ENCODE measurements at regions not wholly inside any gene's neighbourhood (a gene's known extent, or its start where the extent isn't known, plus 50 kb on each side); places are given as distances from the start of the nearest gene placed in this dataset.

GRCh38 chr4:104066533-104066932 is 346.7 kb upstream of the TACR3 start:
- Histone ChIP-seq H3K9ac (ENCODE audit: low read length) (no peak overlapping the region), H3K27ac (ENCODE audit: low read depth, low read length) (no peak overlapping the region), H3K4me3 (replicated peaks in 1 of 2; ENCODE audit: low read depth in 1 of 2, low read length in 2 of 2) (no peak overlapping the region), H3K9me2 (ENCODE audit: insufficient read depth) (no peaks in the 10 kb centered on the region), H3K27me3 (ENCODE audit: insufficient read depth, low read length) (no peaks in the 10 kb centered on the region), H3K9me3 (ENCODE audit: control insufficient read depth in 1 of 2, insufficient read depth in 1 of 2, low read depth in 1 of 2, low read length in 2 of 2) (no peaks in the 10 kb centered on the region), H3K79me2 (ENCODE audit: insufficient read depth, low read length) (no peaks in the 10 kb centered on the region), H3K36me3 (ENCODE audit: control insufficient read depth in 1 of 2, insufficient read depth in 2 of 2, low read length in 2 of 2) (no peaks in the 10 kb centered on the region), H3K4me1 (ENCODE audit: control insufficient read depth in 1 of 2, insufficient read depth in 2 of 2, low read length in 2 of 2) (no peaks in the 10 kb centered on the region), H3K4me2 (ENCODE audit: low read length) (no peak overlapping the region), H2AFZ (ENCODE audit: low read depth, low read length, poor library complexity, severe bottlenecking) (peak overlapping the region; percentile 51), H4K20me1 (ENCODE audit: insufficient read depth) (no peaks in the 10 kb centered on the region)
- intact Hi-C loops (cut with micrococcal nuclease), result loop anchor here (5.0 kb wide), 2 partner anchors 386 to 466 kb away; no protein-coding TSS in a partner anchor
- TF ChIP-seq, protein P1, sequence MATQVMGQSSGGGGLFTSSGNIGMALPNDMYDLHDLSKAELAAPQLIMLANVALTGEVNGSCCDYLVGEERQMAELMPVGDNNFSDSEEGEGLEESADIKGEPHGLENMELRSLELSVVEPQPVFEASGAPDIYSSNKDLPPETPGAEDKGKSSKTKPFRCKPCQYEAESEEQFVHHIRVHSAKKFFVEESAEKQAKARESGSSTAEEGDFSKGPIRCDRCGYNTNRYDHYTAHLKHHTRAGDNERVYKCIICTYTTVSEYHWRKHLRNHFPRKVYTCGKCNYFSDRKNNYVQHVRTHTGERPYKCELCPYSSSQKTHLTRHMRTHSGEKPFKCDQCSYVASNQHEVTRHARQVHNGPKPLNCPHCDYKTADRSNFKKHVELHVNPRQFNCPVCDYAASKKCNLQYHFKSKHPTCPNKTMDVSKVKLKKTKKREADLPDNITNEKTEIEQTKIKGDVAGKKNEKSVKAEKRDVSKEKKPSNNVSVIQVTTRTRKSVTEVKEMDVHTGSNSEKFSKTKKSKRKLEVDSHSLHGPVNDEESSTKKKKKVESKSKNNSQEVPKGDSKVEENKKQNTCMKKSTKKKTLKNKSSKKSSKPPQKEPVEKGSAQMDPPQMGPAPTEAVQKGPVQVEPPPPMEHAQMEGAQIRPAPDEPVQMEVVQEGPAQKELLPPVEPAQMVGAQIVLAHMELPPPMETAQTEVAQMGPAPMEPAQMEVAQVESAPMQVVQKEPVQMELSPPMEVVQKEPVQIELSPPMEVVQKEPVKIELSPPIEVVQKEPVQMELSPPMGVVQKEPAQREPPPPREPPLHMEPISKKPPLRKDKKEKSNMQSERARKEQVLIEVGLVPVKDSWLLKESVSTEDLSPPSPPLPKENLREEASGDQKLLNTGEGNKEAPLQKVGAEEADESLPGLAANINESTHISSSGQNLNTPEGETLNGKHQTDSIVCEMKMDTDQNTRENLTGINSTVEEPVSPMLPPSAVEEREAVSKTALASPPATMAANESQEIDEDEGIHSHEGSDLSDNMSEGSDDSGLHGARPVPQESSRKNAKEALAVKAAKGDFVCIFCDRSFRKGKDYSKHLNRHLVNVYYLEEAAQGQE (IDR thresholded peaks at IDR 0.05; ENCODE audit: low read depth), result no peak
- TF ChIP-seq FOSL1 (IDR thresholded peaks at IDR 0.05; ENCODE audit: low read depth), result no peak
- TF ChIP-seq, protein P2, sequence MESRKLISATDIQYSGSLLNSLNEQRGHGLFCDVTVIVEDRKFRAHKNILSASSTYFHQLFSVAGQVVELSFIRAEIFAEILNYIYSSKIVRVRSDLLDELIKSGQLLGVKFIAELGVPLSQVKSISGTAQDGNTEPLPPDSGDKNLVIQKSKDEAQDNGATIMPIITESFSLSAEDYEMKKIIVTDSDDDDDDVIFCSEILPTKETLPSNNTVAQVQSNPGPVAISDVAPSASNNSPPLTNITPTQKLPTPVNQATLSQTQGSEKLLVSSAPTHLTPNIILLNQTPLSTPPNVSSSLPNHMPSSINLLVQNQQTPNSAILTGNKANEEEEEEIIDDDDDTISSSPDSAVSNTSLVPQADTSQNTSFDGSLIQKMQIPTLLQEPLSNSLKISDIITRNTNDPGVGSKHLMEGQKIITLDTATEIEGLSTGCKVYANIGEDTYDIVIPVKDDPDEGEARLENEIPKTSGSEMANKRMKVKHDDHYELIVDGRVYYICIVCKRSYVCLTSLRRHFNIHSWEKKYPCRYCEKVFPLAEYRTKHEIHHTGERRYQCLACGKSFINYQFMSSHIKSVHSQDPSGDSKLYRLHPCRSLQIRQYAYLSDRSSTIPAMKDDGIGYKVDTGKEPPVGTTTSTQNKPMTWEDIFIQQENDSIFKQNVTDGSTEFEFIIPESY (IDR thresholded peaks at IDR 0.05; ENCODE audit: extremely low read depth, insufficient replicate concordance, low read length), result no peak
- no peak for TF ChIP-seq YY1 (IDR thresholded peaks at IDR 0.05; ENCODE audit: extremely low read depth, insufficient replicate concordance, low read depth, low read length)
- TF ChIP-seq, protein P3, sequence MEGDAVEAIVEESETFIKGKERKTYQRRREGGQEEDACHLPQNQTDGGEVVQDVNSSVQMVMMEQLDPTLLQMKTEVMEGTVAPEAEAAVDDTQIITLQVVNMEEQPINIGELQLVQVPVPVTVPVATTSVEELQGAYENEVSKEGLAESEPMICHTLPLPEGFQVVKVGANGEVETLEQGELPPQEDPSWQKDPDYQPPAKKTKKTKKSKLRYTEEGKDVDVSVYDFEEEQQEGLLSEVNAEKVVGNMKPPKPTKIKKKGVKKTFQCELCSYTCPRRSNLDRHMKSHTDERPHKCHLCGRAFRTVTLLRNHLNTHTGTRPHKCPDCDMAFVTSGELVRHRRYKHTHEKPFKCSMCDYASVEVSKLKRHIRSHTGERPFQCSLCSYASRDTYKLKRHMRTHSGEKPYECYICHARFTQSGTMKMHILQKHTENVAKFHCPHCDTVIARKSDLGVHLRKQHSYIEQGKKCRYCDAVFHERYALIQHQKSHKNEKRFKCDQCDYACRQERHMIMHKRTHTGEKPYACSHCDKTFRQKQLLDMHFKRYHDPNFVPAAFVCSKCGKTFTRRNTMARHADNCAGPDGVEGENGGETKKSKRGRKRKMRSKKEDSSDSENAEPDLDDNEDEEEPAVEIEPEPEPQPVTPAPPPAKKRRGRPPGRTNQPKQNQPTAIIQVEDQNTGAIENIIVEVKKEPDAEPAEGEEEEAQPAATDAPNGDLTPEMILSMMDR (IDR thresholded peaks at IDR 0.05 in 2 of 3, conservative IDR thresholded peaks at IDR 0.05 in 1 of 3; ENCODE audit: borderline replicate concordance in 1 of 3, insufficient read depth in 1 of 3, low read depth in 2 of 3, low read length in 2 of 3), result no peak
- no peak for TF ChIP-seq EZH2phosphoT487 (IDR thresholded peaks at IDR 0.05; ENCODE audit: borderline replicate concordance)
- TF ChIP-seq POLR2AphosphoS5 (IDR thresholded peaks at IDR 0.05; ENCODE audit: low read depth, low read length), result no peak
- no peak for TF ChIP-seq EZH2 (IDR thresholded peaks at IDR 0.05)
- TF ChIP-seq ZFX (IDR thresholded peaks at IDR 0.05), result no peak
- TF ChIP-seq POLR2A (IDR thresholded peaks at IDR 0.05; ENCODE audit: borderline replicate concordance, extremely low read depth, insufficient read depth, insufficient read length), result no peak
- TF ChIP-seq ZNF274 (IDR thresholded peaks at IDR 0.05; ENCODE audit: low read depth, low read length), result no peak
- TF ChIP-seq, protein P4, sequence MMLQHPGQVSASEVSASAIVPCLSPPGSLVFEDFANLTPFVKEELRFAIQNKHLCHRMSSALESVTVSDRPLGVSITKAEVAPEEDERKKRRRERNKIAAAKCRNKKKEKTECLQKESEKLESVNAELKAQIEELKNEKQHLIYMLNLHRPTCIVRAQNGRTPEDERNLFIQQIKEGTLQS (IDR thresholded peaks at IDR 0.05), result no peak
- ChIA-PET POLR2A (no interaction called here), CTCF (no interaction called here), RAD21 (ENCODE audit: low non-redundant PET in 1 of 2, low total read pairs in 2 of 2, uncharacterized antibody in 2 of 2, unreplicated experiment in 2 of 2) (no interaction called here)
- DNase-seq (ENCODE audit: low read depth, low spot score), result no peak
- ATAC-seq, result no peak; the same call in 1 of the 2 replicates
- BruUV-seq (replicated peaks), result no TSS peak
